ENCODE measurements at regions not wholly inside any gene's neighbourhood (a gene's known extent, or its start where the extent isn't known, plus 50 kb on each side); places are given as distances from the start of the nearest gene placed in this dataset.

DNA sequence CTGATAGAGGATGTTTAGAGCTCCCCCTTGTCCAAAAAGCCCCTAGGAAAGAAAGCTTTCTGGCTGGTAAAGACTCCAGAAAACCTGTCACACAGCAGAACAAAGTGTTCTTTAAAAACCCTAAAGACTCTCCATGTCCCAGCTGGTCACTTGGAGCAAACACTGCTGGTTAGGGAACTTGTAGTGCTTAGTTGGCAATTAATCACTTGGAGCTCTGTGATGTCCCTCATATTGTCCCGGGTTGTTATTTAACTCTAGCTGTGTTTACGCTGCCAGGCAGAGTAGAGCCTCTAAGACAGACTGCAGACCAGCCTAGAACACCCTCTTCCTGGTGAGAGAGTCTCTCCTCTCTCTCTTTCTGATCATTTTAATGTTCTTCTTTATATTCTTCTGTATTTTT, 267.3 kb downstream of the BCOR start:
- H2AFZ ChIP-seq (ENCODE audit: low read depth): no peak overlapping the region
- H3K4me2 ChIP-seq: no peak overlapping the region
- no peaks in the 10 kb centered on the region for H4K20me1 ChIP-seq (ENCODE audit: insufficient read depth)
- TF ChIP-seq CTCF (conservative IDR thresholded peaks at IDR 0.05; ENCODE audit: low read depth, low read length): no peak
- no peaks in the 10 kb centered on the region for H3K4me1 ChIP-seq (ENCODE audit: low read depth, poor library complexity, severe bottlenecking)
- no peak overlapping the region for H3K4me3 ChIP-seq (IDR thresholded peaks at IDR 0.05; ENCODE audit: insufficient read depth, low read depth, low read length)
- no peaks in the 10 kb centered on the region for H3K79me2 ChIP-seq (ENCODE audit: insufficient read depth, low read depth)
- H3K36me3 ChIP-seq (ENCODE audit: insufficient read depth): no peaks in the 10 kb centered on the region
- no peak overlapping the region for H3K9ac ChIP-seq
- H3K27ac ChIP-seq: no peak overlapping the region
- H3K27me3 ChIP-seq (ENCODE audit: insufficient read depth, low read depth): no peaks in the 10 kb centered on the region

DNA sequence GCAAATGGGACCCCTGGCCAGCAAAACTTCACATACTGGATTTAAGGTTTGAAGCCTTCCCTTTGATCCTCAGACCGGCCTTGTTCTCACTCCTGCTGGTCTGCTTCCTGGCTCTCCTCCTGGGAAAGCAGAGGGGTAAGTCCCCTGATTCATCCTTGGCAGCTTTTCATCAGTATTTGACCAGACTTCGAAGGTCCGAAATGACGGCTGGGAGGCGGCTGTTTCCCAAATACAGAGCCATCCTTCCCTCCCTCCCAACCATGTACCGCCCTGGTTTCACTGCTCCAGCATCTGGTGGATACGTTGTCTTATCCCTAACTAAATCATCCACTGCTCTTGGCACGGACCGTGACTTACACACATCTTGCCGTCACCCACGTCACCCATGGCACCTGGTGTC, 265.5 kb downstream of the BCOR start:
- Histone ChIP-seq H2AFZ (ENCODE audit: low read depth) (no peak overlapping the region), H3K4me1 (ENCODE audit: low read depth, poor library complexity, severe bottlenecking) (no peaks in the 10 kb centered on the region), H4K20me1 (ENCODE audit: insufficient read depth) (no peaks in the 10 kb centered on the region), H3K4me2 (no peak overlapping the region), H3K79me2 (ENCODE audit: insufficient read depth, low read depth) (no peaks in the 10 kb centered on the region), H3K36me3 (ENCODE audit: insufficient read depth) (no peaks in the 10 kb centered on the region), H3K9ac (no peak overlapping the region), H3K4me3 (IDR thresholded peaks at IDR 0.05; ENCODE audit: insufficient read depth, low read depth, low read length) (no peak overlapping the region), H3K27me3 (ENCODE audit: insufficient read depth, low read depth) (no peaks in the 10 kb centered on the region), H3K27ac (no peak overlapping the region)
- no peak for TF ChIP-seq CTCF (conservative IDR thresholded peaks at IDR 0.05; ENCODE audit: low read depth, low read length)

DNA sequence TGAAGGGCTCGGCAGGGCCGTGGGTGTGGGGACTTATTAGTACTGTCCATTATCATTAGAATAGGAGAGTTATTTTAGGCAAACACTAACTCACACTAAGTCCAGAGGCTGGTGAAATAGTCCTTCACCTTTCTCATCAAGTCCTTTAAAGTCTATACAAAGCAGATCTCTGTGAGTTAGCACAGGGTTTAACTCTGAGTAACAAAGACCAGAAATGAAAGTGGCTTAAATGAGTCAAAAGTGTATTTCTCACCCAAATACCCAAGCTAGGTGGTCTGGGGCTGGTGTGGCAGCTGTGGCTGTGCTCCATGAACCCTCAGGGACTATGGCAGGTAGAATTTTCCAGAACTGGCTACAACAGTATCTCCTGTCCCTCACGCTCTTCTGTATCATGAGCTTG, 263.2 kb downstream of the BCOR start:
- Histone ChIP-seq H3K9ac (no peak overlapping the region), H3K4me1 (ENCODE audit: low read depth, poor library complexity, severe bottlenecking) (no peaks in the 10 kb centered on the region), H4K20me1 (ENCODE audit: insufficient read depth) (no peaks in the 10 kb centered on the region), H3K4me3 (IDR thresholded peaks at IDR 0.05; ENCODE audit: insufficient read depth, low read depth, low read length) (no peak overlapping the region), H3K27me3 (ENCODE audit: insufficient read depth, low read depth) (no peaks in the 10 kb centered on the region), H3K4me2 (no peak overlapping the region), H3K79me2 (ENCODE audit: insufficient read depth, low read depth) (no peaks in the 10 kb centered on the region), H3K27ac (no peak overlapping the region), H3K36me3 (ENCODE audit: insufficient read depth) (no peaks in the 10 kb centered on the region), H2AFZ (ENCODE audit: low read depth) (no peak overlapping the region)
- TF ChIP-seq CTCF (conservative IDR thresholded peaks at IDR 0.05; ENCODE audit: low read depth, low read length): no peak

DNA sequence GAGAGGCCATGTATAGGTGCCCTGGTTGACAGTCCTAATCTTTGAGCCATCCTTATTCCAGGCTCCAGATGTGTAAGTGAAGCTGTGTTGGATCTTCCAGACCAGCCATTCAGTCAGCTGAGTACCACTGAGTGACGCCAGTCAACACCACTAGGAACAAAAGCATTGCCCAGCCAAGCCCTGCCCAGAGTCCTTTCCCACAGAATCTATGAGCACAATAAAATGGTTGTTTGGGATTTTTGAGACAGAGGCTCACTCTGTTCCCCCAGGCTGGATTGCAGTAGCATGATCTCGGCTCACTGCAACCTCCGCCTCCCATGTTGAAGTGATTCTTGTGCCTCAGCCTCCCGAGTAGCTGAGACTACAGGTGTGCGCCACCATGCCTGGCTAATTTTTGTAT, 262.5 kb downstream of the BCOR start:
- no peaks in the 10 kb centered on the region for H3K79me2 ChIP-seq (ENCODE audit: insufficient read depth, low read depth)
- H3K4me2 ChIP-seq: no peak overlapping the region
- H3K9ac ChIP-seq: no peak overlapping the region
- H3K27me3 ChIP-seq (ENCODE audit: insufficient read depth, low read depth): no peaks in the 10 kb centered on the region
- no peak overlapping the region for H3K27ac ChIP-seq
- no peaks in the 10 kb centered on the region for H4K20me1 ChIP-seq (ENCODE audit: insufficient read depth)
- no peak overlapping the region for H3K4me3 ChIP-seq (IDR thresholded peaks at IDR 0.05; ENCODE audit: insufficient read depth, low read depth, low read length)
- TF ChIP-seq CTCF (conservative IDR thresholded peaks at IDR 0.05; ENCODE audit: low read depth, low read length): no peak
- H2AFZ ChIP-seq (ENCODE audit: low read depth): no peak overlapping the region
- H3K36me3 ChIP-seq (ENCODE audit: insufficient read depth): no peaks in the 10 kb centered on the region
- H3K4me1 ChIP-seq (ENCODE audit: low read depth, poor library complexity, severe bottlenecking): no peaks in the 10 kb centered on the region

DNA sequence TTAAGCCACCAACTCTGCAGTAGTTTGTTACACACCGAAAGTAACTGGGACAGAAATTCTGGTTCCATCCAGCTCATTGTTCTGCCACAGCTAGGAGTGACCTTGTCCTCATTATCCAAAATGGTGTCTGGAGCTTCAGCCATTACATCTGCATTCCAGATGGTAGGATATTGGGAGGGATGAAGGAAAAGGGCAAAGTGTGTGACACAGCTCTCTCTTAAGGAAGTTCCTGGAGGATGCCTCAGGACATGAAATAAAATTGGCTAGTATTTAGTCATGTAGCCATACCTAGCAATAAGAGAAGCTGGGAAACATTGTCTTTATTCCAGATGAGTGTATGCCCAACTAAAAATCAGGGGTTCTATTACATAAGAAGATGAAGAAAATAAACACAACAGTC, 262.0 kb downstream of the BCOR start:
- H3K27ac ChIP-seq: no peak overlapping the region
- no peaks in the 10 kb centered on the region for H3K4me1 ChIP-seq (ENCODE audit: low read depth, poor library complexity, severe bottlenecking)
- no peaks in the 10 kb centered on the region for H3K36me3 ChIP-seq (ENCODE audit: insufficient read depth)
- H3K4me2 ChIP-seq: no peak overlapping the region
- no peaks in the 10 kb centered on the region for H3K27me3 ChIP-seq (ENCODE audit: insufficient read depth, low read depth)
- no peaks in the 10 kb centered on the region for H3K79me2 ChIP-seq (ENCODE audit: insufficient read depth, low read depth)
- TF ChIP-seq CTCF (conservative IDR thresholded peaks at IDR 0.05; ENCODE audit: low read depth, low read length): no peak
- no peak overlapping the region for H3K4me3 ChIP-seq (IDR thresholded peaks at IDR 0.05; ENCODE audit: insufficient read depth, low read depth, low read length)
- H2AFZ ChIP-seq (ENCODE audit: low read depth): no peak overlapping the region
- no peaks in the 10 kb centered on the region for H4K20me1 ChIP-seq (ENCODE audit: insufficient read depth)
- no peak overlapping the region for H3K9ac ChIP-seq
